Stimulated activated CD8-positive, alpha-beta memory T cell treated with anti-CD3 and anti-CD28 coated beads, Interleukin-4, amount 100 ng/mL, for 1 hour (primary cell): ENCODE measurements at regions not wholly inside any gene's neighbourhood (a gene's known extent, or its start where the extent isn't known, plus 50 kb on each side); places are given as distances from the start of the nearest gene placed in this dataset.

Source experiments
- DNase-seq, 2 donors: peaks; one replicate each; pipeline ENCODE4 v3.0.0-alpha.2; 2020; ENCODE audit warnings: low read depth in 2 of 2, low spot score in 1 of 2

- no peak for DNase-seq
These were observed 54.2 kb upstream of the PMFBP1 start for GRCh38 chr16:72226136-72226535.

GRCh38 chr16:72224260-72224768 is 52.4 kb upstream of the PMFBP1 start:
- DNase-seq: no peak

DNA sequence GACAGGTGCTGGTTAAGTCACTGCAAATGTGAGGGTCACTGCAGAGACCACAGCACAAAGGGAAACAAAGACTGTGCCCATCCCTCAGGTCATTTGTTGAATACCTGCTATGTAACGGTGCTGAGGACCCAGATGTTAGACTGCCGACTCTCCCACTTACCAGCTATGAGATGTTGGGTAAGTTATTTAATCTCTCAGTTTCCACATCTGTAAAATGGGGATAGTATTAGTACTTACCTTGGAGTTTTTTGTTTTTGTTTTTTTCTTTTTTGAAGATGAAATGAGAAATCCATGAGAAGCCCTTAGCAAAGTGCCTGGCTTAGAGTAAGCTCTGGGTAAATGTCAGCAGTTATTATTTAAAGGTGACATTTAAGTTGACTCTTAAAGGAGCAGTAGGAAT is 50.5 kb upstream of the PMFBP1 start:
- DNase-seq: no peak
